Stimulated activated CD4-positive, alpha-beta T cell treated with anti-CD3 and anti-CD28 coated beads, Interleukin-1b, Interleukin-23, amount 100 ng/mL, for 1 hour (primary cell): ENCODE measurements at regions not wholly inside any gene's neighbourhood (a gene's known extent, or its start where the extent isn't known, plus 50 kb on each side); places are given as distances from the start of the nearest gene placed in this dataset.

ENCODE experiments used
- DNase-seq, 2 donors: peaks; one replicate each; pipeline ENCODE4 v3.0.0-alpha.2; 2020; ENCODE audit warnings: low read depth in 2 of 2

DNA sequence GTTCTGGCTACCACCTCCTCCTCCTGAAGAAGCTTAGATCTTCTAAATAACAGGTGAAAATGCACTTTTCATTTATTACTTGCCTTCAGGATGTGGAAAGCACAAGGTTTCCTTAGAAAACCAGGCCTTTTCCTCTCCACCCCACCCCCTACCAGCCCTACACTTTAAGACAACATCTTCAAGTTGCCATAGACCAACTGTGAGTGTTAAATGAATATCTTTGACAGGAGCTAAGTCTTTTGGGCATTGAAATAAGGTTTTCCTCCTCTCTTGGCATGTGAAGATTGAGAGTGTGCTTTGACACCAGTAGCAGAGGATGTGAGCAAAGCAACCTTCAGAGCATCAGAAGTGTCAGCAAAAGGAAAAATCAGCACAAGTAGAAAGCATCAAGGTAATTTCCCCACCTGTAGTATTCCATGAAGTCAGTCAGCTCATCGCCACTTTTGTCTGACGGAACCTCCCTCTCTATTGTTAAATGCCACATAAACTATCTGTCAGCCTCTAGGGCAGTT is 532.3 kb upstream of the MMS22L start:
- no peak for DNase-seq

DNA sequence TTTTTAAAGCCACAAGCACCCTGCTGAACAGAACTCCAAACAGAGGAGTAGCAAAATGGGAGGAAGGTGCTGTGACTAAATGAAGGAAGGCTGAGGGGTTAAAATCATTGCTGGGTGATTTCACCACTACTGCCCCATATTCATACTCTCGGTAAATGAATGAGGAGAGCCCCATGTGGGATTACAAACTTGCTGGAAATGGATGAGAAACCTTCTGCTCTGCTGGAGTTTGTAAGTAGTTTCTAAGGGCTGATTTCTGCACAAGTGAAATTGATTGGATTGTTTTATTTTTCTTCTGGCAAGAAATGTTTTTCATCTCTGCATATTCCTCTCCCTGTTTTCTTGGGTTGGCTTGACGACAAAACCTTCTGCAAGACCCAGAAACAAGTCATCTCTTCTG is 533.5 kb upstream of the MMS22L start:
- DNase-seq, result no peak

DNA sequence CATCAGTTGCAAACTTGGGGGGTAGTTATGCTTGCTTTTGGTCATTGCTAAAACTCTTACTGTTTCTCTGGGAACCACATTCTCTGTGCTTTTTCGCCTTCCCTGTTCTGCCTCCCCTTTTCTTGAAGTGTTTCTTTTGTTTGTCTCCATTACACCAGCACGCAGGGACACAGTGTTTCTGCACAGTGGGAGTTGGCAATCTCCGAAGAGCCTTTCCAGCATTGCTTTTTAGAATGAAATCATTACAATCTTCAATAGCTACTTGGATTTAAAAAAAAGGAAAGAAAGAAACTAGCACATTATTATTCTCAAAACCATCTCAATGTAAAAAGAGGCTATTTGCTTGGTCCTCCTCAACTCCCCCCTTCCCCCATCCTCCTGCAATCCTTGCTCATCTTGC is 536.7 kb upstream of the MMS22L start:
- no peak for DNase-seq

DNA sequence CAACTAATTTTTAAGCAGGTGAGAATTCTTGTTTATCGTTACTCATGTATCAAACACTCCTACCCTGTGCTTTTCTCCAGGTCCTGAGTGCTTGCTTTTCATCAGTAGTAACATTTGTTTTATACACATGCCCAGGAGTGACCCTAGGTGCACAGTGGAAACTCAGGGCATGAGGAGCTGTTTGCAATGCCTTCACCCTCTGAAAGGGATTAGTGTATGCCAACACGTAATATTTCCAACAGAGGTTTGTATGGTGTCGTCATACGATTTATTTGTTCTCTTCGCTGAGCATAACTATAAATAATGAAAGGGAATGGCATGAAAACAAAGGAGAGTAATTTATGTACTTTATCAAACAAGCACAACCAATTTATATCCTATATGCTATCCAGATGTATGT is 537.4 kb upstream of the MMS22L start:
- DNase-seq, result no peak

DNA sequence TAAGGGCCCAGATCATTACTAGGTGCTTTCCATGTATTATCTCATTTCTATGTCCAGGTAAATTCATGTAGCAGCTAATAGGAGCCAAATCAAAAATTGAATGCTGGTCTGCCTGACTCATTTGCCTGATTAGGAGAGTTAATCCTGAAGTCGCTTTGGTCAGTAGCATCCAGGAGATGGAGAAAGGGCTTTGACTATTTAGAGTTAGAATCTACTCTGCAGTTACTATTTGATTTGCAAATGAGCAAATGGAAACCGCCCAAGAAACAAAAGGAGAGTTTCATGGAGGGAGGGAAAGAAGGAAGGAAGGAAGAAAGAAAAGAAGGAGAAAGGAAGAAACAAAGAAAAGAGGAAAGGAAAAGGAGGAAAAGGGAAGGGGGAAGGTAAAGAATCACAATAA is 539.6 kb upstream of the MMS22L start:
- DNase-seq, result no peak

DNA sequence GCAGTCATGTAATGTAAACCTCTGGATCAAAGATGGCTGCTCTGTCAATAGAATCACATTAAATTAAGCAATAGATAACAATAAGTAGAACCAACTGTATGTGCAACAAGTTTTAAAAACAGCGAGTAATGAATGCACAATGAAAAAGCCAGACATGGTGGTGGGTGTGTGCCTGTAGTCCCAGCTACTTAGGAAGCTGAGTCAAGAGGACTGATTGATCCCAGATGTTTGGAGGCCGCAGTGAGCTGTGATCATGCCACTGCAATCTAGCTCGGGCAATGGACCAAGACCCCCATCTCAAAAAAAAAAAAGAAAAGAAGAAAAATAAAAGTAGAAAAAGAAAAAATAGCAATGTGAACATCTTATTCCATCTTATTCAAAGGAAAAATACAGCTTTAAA is 558.7 kb upstream of the MMS22L start:
- DNase-seq, result no peak

DNA sequence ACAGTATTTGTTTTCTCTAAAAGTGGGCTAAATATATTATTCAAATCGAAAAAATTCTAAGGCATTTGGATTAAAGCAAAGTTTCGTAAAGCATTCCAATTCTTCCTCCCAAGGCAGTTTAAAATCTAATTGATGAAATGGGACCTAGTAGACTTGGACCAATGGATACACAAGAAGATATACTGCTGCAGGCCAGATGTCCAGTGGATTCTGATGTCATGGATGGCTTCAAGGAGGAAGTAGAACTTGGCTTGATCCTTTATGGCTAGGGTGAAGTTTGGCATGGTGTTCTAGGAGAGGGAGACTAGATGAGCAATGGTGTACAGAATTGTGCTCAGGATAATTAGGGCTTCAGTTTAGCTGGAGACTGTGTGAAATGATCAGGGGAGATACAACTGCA is 559.5 kb upstream of the MMS22L start:
- no peak for DNase-seq

DNA sequence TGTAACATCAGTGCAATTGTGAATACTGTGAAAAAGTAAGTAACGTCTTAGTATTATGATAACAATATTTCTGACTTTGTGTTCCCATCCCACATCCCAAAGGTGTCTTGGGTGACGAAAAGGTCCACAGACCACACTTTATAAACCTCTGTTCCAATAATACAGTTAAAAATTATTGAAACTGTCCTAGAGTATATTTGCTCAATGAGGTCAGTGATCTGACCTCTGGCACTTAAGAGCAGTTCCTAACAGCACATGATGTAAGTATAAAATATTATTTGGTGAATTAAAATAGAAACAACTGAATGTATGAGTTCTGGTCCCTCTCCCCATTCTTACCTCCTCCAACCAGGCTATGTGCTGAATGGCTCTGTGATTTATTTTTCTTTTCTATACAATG is 566.4 kb upstream of the MMS22L start:
- no peak for DNase-seq

DNA sequence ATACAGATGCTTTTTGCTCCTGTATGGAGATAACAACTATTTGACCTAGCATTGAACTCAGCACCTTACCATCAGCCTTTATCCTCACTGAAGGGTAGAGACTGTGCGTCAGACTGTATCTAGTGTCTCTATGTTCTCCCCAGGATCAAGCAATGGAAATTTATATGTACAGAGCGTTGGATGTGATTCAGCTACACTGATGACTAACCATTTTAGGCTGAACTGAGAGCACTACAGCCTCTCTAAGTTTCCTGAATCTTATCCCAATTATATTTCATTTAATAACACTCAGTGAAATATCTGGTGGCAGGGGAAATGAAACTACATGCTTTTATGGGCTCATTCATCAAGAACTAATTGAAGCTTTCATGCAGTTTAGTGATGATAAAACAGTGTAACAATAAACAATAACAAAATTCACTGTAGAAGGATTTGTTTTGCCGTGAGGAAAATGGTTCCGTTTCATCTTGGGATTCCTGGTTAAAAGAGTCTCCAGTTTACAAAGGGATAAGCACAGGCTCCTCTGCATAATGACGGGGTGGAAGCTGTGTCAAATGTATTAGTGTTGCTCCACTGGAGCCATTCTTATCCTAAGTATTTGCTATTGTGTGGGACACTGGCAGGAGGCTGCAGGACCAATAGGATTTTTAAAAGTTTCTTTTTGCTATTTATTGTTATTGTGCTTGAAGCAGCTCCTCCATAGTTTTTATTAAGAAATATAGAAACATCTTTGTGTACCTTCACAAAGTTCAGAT is 567.6 kb upstream of the MMS22L start:
- DNase-seq, result no peak

DNA sequence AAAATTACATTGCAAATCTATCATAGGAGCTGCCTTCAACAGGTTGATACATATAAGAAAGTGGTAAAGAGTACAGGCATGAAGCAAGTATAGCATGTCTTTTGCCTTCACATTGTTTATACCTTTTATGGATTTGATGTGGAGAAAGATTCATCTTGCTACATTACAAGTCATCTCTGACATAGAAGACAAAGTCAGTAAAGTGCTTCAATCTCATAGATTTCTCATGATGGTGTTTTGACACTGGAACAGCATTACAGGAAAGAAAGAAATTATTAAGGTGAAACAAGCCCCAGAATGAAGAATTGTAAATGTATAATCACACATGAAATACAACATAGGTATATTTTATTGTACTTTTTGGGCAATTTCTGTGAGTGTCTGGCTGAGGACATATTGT is 580.7 kb upstream of the MMS22L start:
- no peak for DNase-seq

DNA sequence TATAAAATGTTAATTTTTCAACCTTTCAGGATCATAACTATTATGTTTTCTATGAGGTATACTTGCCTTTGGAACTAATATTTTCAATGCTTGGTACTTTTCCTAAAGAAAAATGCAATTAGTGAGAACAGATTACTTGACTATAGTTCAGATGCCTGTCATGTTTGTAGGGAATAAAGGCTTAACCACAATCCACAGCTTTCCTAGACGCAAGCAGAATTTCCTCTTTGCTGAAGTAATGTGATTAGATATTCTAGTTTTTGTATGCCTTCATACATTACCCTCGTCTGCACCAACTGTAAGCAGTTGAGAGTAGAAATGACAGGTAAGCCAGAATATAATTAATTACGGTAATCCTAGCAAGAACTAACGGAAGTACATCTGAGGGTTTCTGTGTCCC is 581.4 kb upstream of the MMS22L start:
- no peak for DNase-seq

DNA sequence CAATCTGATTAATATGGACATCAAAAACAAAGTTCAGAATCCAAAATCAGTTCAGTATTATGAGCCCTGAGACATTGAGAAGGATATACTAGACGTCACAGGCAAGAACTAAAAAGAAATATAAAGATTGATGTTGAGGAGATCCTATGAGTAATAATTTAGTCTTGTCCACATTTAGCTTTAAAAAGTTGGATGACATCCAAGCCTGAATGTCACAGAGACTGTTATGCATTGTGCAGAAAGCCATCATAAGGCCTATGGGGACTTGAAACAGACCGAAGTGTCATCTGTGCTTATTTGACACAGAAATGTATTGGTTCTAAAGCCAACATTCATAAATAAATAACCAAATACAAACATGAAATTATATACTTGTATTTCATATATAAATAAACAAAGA is 581.8 kb upstream of the MMS22L start:
- DNase-seq, result no peak

DNA sequence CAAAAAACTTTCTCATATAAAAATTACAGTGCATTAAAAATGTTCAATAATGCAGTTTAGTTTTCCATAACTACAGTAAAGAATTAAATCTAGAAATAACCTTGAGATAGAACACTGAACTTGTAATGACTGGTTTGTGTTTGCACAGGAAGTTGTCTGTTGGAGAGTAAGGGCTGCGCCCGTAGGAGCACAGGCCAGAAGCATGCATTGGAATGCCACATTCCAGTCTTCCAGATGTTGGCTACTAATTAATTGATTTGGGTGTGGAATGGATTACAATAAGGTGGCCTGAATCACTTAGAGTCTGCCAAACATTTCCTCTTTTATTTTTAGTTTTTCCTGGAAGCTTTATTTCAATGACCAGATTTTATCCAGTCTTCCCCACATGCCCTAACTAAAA is 582.6 kb upstream of the MMS22L start:
- no peak for DNase-seq

DNA sequence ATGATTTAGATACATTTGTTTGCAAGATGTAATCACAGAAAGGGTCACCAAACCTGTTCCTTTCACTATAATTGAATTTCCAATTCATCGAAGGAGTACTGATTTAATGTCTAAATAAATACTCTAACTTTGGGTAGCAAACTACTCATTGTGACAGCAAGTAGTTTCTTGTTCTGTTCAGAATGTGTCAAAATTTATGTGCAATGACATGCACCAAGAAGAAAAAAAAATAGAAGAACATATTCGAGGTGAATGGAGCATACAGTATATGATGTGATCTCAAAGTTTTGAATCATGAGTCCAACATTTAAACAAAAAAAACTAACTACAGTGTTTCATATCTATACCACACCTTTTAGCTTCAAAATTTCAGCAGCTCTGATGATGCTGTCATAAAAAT is 583.6 kb upstream of the MMS22L start:
- no peak for DNase-seq

DNA sequence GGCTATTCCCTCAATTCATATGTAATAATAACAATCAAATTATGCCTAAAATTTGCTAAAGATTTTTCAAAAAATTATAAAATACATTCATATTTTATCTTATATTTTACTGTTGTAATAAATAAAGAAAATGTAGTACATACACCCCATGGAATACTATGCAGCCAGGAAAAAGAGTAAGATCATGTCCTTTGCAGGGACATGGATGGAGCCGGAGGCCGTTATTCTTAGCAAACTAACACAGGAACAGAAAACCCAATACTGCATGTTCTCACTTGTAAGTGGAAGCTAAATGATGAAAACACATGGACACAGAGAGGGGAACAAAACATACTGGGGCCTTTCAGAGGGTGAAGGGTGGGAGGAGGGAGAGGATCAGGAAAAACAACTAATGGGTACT is 584.2 kb upstream of the MMS22L start:
- no peak for DNase-seq

DNA sequence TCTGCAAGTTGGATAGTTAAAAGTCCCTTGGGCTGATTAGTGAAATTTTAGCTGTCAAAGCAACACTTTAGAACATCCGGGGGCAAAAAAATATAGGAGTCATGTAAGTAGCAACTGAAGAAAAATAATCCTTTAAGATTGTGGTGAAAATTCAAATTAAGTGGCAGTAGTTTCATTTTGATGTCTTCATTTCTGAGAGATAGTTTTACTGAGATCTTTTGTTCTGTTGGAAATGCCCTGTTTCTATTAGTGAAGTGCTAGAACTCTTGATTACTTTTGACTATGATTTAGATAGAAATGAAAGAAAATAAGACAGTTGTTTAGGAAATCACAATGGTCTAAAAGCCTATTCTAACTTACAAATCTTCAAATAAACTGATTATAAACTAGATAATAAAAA is 587.3 kb upstream of the MMS22L start:
- no peak for DNase-seq

DNA sequence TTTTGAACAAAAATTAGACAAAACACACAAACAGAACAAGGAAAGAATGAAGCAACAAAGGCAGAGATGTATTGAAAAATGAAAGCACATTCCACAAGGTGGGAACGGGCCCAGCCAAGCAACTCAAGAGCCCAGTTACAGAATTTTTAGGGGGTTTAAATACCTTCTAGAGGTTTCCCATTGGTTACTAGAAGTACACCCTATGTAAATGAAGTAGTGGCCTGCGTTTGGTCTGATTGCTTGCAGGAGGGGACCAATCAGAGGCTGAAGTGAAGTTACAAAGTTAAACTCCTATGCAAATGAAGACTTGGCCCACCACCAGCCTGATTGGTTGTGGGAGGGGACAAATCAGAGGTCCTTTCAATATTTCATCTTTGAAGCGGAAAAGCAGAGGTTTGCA is 593.7 kb upstream of the MMS22L start:
- no peak for DNase-seq

DNA sequence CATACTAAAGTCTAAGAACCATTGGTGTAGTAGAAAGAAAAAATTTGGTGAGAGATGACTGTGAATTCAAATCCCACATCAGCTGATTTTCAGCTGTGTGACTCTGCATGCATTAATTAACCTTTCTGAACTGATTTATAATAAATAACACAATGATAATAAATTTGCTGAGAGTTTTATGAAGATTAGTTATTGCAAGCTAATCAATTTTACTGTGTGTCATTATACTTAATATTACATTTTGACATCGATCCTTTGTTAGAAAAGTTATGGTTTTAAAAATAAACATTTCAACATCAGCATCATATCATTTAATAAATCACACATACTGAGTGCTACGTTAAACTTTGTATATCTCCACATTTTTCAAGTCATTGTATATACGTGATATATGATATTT is 599.7 kb upstream of the MMS22L start:
- DNase-seq, result no peak

DNA sequence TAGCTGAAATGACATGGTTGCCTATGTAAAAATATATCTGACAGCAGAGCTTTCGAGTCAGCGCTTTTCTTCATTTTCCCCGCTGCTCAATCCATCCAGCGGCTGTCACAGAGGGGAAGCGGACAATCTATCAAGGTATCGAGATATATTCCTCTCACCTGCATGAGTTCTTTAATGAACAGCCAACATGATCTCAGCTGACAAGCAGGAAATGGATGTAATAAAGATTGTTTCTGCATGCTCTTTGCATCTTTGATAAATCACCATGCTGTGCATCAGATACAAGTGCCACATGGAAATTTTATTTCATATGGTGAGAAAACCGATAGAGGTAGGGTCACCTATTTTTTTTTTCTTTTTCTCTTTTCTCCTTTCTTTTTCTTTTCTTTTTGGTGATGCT is 602.3 kb upstream of the MMS22L start:
- DNase-seq, result no peak

DNA sequence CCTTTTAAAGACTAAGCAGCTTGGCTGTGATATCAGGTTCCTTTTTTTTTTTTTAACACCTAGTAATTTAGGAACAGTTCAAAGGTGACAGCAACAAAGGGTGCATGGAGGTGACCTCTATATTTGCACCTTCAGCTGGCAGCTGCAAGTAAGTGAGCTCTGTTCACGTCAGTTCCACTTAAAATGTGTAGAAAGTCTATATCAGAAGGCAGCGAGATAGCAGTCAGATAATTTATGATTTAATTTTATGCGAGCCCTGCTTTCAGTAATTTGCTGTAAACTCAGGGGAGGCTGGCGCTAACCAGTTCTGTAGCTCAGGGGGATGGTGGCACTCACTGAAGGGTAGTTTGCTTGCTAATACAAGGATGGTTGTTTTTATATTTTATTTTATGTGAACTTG is 602.8 kb upstream of the MMS22L start:
- DNase-seq, result no peak

DNA sequence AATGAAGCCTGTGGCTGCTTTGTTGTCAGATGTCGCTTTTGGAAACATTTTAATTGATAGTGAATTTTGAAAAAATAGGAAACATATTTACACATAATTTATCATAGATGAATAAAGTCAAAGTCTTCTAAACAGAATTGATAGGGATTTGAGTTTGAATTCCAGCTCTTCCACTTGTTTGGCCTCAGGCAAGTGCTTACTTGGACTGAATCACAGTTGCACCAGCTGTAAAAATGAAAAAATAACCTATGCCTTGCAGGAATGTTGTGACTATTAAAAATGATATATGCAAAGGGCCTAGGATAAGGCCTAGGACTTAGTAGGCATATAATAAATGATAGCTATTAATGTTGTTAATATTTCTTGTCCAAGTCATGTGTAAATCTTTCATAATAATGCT is 618.5 kb upstream of the MMS22L start:
- no peak for DNase-seq

DNA sequence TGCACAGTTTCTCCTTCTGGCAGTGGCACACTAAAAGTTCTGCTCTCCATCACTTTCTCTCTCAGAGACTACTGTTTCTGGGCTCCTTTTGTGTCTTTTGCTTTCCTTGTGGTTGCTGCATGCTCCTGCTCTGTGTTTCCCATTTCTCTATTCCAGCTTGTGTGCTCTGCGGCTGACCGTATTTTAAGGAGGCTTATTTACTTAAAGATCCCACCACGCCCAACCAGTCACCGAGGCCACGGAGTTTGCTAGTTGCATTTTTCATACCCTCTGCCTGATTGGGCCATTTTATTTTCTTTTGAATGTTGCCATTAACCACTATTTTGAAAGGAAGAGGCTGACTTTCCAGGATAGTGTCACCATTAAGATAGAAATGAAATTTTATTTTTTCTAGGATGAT is 626.4 kb upstream of the MMS22L start:
- no peak for DNase-seq

DNA sequence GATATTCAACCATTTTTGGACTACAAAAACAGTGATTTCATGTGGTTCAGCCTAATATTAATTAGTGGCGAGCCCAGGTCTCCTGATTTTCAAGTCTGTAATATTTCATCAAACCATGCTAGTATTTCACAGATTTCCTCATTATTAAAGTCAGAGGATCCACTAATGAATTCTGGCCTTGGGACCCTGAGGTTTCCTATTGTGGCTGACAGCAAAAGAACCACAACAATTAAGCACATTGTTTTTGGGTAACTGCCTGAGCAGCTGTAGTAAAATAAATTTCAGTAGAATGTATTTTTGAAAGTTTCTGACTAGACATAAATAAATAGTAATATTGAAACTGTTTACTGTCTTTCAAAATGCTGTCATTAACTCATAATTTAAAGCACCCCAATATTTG is 630.7 kb upstream of the MMS22L start:
- DNase-seq, result no peak

DNA sequence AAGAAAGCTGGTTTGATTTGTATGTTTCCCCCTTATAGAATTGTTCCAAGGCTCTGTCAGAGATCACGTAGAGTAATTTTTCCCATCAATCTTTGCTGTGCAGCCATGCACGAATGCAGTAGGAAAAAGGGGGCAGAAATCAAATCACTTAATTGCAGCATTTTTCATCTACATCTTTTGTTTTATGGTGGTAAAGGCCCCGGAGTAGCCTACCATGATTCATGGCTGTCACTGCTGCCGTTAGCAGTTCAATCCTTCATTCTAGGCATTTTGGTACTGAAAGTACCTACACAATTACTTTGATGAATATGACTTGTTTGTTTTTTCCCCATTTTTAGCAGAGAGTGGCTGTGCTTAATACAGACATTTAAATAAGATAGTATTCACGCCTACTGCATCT is 631.9 kb upstream of the MMS22L start:
- no peak for DNase-seq
